Adipocyte (in vitro differentiated cells): ENCODE measurements at regions not wholly inside any gene's neighbourhood (a gene's known extent, or its start where the extent isn't known, plus 50 kb on each side); places are given as distances from the start of the nearest gene placed in this dataset.

Experiments used
- DNase-seq: peaks from one replicate; pipeline ENCODE4 v3.0.0-alpha.2; 2015; ENCODE audit warnings: low read depth
- H3K27me3 ChIP-seq: replicated peaks from 2 replicates; pipeline ENCODE4 v1.7.0; 2013; ENCODE audit warnings: mild to moderate bottlenecking, low read length, moderate library complexity; ENCODE audit not compliant: control insufficient read depth, insufficient read depth
- H3K36me3 ChIP-seq: 2 replicates; pipeline ENCODE4 v1.7.0; 2013; ENCODE audit warnings: low read length, mild to moderate bottlenecking, moderate library complexity; ENCODE audit not compliant: control insufficient read depth, insufficient read depth, severe bottlenecking
- H3K4me1 ChIP-seq: 2 replicates; pipeline ENCODE4 v1.7.0; 2013; ENCODE audit warnings: mild to moderate bottlenecking, low read length, moderate library complexity; ENCODE audit not compliant: control insufficient read depth, insufficient read depth
- H3K4me3 ChIP-seq: 2 replicates; pipeline ENCODE4 v1.7.0; 2013; ENCODE audit warnings: mild to moderate bottlenecking, low read length, moderate library complexity
- H3K9ac ChIP-seq: 2 replicates; pipeline ENCODE4 v1.7.0; 2013; ENCODE audit warnings: mild to moderate bottlenecking, low read length, moderate library complexity
- H3K9me3 ChIP-seq: 2 replicates; pipeline ENCODE4 v1.7.0; 2013; ENCODE audit warnings: mild to moderate bottlenecking, low read length, moderate library complexity; ENCODE audit not compliant: control insufficient read depth

DNA sequence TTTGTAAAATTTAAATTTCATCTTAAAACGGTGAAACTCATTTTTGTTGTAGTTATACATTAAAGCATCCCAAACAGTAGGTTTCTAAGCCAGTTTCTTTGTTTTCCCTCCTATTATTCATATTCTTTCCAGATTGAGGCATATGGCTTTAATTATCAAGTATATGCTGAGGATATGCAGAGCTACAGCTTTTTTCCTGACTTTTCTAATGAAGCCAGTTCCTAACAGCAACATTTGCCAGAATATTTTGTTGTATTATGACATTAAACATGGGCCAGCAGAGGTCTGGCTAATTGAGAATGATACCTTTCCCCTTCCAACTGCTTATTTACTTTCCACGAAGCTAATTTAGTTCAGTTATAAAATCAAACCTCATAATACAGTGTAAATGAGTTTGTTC, 75.3 kb downstream of the SLIT2 start:
- H3K4me1 ChIP-seq = peaks cover 14% of the 10 kb centered on the region
- no peak overlapping the region for H3K9ac ChIP-seq
- no peaks in the 10 kb centered on the region for H3K27me3 ChIP-seq
- H3K4me3 ChIP-seq = no peak overlapping the region
- no peaks in the 10 kb centered on the region for H3K9me3 ChIP-seq
- H3K36me3 ChIP-seq = no peaks in the 10 kb centered on the region
- peak; percentile 80 for DNase-seq

DNA sequence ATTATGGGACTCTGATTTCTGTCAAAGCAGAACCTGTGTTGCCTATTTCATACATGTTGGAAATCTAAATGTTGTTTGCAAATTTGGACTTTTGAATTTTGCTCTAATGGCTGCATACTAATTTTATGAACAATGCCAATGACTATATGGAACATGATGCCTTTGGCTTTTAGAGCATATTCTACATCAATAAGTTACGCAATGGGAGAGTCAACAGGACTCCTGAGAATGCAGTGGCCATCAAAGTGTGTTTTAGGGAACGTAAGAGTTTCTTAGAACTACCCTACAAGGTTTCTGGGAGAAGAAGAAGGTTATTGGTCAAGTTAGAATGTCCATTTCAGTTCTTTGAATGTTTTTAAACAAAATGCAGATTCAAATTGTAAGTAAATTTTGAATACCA, 76.1 kb downstream of the SLIT2 start:
- no peak overlapping the region for H3K9ac ChIP-seq
- H3K4me3 ChIP-seq = no peak overlapping the region
- H3K9me3 ChIP-seq = no peaks in the 10 kb centered on the region
- DNase-seq = peak; percentile 37
- H3K36me3 ChIP-seq = no peaks in the 10 kb centered on the region
- no peaks in the 10 kb centered on the region for H3K27me3 ChIP-seq
- H3K4me1 ChIP-seq = peaks cover 14% of the 10 kb centered on the region

DNA sequence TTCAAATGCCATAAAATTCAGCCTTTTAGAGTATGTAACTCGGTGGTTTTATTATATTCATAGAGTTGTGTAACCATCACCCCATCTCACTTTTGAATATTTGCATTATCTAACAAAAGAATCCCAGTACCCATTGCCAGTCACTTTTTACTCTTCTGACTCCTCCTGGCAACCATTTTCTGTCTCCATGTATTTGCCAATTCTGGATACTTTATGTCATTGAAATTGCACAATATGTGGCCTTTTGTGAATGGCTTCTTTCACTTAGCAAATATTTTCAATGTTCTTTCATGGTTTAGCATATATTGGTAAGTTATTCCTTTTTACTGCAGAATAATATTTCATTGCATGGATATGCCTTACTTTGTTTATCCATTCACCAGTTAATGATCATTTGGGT, 79.9 kb downstream of the SLIT2 start:
- no peak for DNase-seq
- H3K9ac ChIP-seq = no peak overlapping the region
- H3K36me3 ChIP-seq = no peaks in the 10 kb centered on the region
- no peaks in the 10 kb centered on the region for H3K27me3 ChIP-seq
- H3K9me3 ChIP-seq = no peaks in the 10 kb centered on the region
- peaks cover 19% of the 10 kb centered on the region for H3K4me1 ChIP-seq
- no peak overlapping the region for H3K4me3 ChIP-seq

DNA sequence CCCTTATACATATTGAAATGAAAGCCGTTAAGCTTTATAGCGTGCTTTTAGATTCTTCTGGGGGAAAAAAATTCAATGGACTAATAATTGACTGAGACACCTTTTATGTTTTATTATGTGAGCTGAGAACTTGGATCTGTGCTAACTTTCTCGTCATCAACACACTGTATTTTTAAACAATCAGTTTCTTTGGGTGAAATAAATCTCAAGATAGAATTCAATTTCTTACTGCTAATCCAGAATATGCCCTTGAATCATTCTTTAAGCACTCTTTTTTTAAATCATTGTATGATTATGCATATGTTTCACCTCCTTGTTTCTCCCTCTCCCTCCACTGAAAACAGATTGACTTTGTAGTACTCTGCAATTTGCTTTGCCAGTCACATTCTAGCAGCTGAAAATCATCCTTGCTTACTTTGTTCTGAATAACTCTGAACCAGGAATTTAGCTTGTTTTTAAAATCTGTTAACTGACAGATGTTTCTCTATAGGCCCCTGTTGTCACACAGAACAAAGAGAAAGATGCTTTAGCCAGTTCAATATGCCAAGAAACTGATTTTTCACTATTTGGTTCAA, 81.5 kb downstream of the SLIT2 start:
- no peak for DNase-seq
- Histone ChIP-seq H3K27me3 (no peaks in the 10 kb centered on the region), H3K9me3 (no peaks in the 10 kb centered on the region), H3K4me3 (no peak overlapping the region), H3K36me3 (no peaks in the 10 kb centered on the region), H3K4me1 (peaks cover 17% of the 10 kb centered on the region), H3K9ac (no peak overlapping the region)

DNA sequence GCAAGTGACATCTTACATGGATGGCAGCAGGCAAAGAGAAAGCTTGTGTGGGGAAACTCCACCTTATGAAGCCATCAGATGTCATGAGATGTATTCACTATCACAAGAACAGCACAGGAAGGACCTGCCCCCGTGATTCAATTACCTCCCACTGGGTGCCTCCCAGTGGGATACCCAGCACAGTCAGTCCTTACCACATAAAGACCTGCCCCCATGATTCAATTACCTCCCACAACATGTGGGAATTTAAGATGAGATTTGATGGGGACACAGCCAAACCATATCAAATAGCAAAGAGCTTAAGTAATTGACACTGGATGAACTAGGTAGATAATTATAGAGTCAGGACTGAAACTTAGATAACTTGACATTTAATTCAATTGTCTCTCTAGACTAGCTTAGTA, 85.6 kb downstream of the SLIT2 start:
- no peaks in the 10 kb centered on the region for H3K27me3 ChIP-seq
- no peak overlapping the region for H3K4me3 ChIP-seq
- no peaks in the 10 kb centered on the region for H3K36me3 ChIP-seq
- peaks cover 27% of the 10 kb centered on the region for H3K4me1 ChIP-seq
- no peak for DNase-seq
- no peak overlapping the region for H3K9ac ChIP-seq
- H3K9me3 ChIP-seq = no peaks in the 10 kb centered on the region

DNA sequence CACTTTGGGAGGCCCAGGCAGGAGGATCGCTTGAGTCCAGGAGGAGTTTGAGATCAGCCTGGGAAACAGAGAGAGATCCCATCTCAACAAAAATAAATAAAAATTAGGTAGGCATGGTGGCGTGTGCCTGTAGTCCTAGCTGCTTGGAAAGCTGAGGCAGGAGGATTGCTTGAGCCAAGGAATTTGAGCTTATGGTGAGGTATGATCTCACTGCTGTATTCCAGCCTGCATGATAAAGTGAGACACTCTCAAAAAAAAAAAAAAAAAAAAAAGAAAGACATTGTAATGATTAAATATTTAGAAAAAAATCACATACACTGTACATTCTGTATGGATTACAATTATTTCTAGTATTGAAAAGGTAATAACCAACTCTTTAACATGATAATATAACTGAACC, 87.1 kb downstream of the SLIT2 start:
- no peak overlapping the region for H3K9ac ChIP-seq
- H3K4me1 ChIP-seq = peaks cover 23% of the 10 kb centered on the region
- no peaks in the 10 kb centered on the region for H3K9me3 ChIP-seq
- H3K27me3 ChIP-seq = no peaks in the 10 kb centered on the region
- no peak overlapping the region for H3K4me3 ChIP-seq
- no peak for DNase-seq
- H3K36me3 ChIP-seq = no peaks in the 10 kb centered on the region

DNA sequence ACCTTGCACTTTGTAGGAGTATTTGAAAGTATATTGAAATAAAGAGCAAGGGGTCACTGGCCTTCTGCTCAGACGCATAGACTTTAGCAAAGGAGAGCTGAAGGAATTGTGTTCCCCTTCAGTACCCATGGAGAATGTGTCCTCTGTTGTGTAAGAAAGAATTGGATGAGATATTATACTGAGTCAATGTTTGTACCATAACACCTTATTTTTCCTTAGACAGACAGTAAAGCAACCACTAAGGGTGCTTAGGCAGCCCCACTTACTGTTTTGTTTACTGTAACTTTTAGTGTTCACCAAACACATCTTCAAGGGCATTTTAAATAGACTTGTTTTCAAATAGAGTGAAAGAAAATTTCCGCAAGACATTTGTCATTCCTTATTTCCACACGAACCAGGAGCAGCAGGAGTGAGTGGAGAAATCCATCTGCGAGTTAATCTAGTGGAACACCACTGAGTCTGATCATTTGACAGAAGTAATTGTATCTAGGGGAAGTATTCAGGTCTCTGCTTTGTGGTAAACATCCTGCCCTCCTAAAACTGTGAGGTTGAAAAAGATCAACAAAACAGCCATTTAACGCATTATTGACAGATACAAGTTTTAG, 89.5 kb downstream of the SLIT2 start:
- no peaks in the 10 kb centered on the region for H3K27me3 ChIP-seq
- H3K4me1 ChIP-seq = peaks cover 16% of the 10 kb centered on the region
- DNase-seq = no peak
- H3K36me3 ChIP-seq = no peaks in the 10 kb centered on the region
- H3K9me3 ChIP-seq = no peaks in the 10 kb centered on the region
- H3K4me3 ChIP-seq = no peak overlapping the region
- H3K9ac ChIP-seq = no peak overlapping the region

DNA sequence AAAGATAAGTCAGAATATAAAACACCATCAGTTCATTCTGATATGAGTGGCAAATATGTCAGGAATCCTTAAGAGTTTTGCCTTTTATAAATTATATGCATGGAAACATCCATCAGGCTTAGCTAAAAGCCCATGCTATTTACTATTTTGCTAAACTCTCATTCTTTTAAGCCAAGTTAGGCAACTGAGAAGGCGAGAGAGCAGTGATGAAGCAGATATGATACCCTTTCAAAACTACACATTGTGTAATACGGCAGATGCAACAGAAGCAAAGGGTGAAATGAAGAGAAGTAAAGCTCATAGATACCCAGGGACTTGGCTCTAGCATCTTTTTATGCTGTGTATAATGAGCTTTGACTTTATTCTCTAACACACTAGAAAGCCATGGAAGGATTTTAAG, 95.8 kb downstream of the SLIT2 start:
- Histone ChIP-seq H3K9me3 (no peaks in the 10 kb centered on the region), H3K4me3 (no peak overlapping the region), H3K36me3 (no peaks in the 10 kb centered on the region), H3K4me1 (no peaks in the 10 kb centered on the region), H3K9ac (no peak overlapping the region), H3K27me3 (no peaks in the 10 kb centered on the region)
- peak; percentile 75 for DNase-seq

DNA sequence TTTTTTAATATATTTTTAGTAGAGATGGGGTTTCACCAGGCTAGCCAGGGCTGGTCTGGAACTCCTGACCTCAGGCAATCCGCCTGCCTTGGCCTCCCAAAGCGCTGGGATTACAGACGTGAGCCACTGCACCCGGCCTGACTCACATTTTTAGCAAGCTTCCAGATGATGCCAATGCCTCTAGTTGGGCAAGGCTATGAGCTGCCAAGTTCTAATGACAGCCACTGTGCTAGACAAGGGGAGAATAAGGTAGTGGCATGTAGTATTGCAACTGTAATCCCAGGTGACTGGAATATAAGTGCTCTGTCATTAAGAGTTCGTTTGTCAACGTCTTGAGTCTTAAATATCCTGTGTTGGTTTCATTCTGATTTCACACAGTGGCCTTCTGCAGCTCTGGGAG, 96.7 kb downstream of the SLIT2 start:
- no peak for DNase-seq
- no peaks in the 10 kb centered on the region for H3K36me3 ChIP-seq
- H3K27me3 ChIP-seq = no peaks in the 10 kb centered on the region
- no peak overlapping the region for H3K9ac ChIP-seq
- H3K4me1 ChIP-seq = no peaks in the 10 kb centered on the region
- no peak overlapping the region for H3K4me3 ChIP-seq
- H3K9me3 ChIP-seq = no peaks in the 10 kb centered on the region

DNA sequence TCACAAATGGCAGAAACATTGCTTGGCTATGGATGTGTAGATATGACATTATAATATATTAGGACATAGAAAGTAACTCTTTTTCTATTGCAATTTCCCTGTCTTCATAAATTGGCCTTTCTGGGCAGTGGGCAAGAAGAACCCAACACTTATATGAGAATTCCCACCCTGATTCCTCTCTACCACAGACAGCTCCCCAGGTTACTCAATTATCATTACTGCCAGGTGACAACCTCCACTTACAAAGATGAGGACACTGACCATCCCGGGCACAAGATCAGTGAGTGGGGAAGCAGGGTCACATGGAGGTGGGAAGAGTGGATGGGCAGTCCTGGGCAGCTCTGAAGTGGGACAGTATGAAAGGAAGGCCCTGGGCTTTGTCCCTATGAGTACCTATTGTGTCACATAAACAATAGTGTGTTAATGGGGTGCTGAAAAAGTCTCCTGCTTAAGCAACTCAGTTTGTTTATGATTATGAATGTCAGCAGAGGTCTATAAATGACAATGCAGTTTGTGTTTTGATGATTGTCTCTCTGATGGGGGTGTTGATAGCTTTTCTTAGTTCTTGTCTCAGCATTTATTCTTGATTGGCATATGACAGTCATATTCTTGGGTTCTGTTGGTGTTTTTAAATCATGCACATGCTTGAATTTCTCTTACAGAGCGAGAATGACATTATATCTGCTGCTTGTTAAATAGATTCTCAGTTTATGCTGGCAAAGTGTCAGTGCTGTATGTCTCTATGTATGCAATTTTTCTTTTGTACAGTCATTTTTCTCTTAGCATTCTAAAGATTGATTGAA, 99.9 kb downstream of the SLIT2 start:
- Histone ChIP-seq H3K9me3 (no peaks in the 10 kb centered on the region), H3K9ac (no peak overlapping the region), H3K4me3 (no peak overlapping the region), H3K4me1 (no peaks in the 10 kb centered on the region), H3K36me3 (no peaks in the 10 kb centered on the region), H3K27me3 (no peaks in the 10 kb centered on the region)
- DNase-seq = no peak

DNA sequence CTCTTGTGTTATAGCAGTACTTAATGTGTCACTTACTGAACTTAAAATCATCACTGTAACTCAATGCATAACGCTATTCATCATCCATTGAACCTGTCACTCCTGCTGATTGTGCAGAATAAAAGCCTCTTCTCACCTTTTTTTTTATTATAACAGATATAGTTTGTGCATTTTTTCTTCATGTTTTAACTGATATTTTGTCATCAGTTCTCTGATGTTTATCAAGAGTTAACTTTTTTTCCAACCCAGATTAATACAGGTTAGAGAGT, 100.4 kb downstream of the SLIT2 start:
- no peak overlapping the region for H3K4me3 ChIP-seq
- H3K36me3 ChIP-seq = no peaks in the 10 kb centered on the region
- H3K4me1 ChIP-seq = no peaks in the 10 kb centered on the region
- no peaks in the 10 kb centered on the region for H3K27me3 ChIP-seq
- no peak overlapping the region for H3K9ac ChIP-seq
- no peak for DNase-seq
- no peaks in the 10 kb centered on the region for H3K9me3 ChIP-seq
